ENCODE measurements at regions not wholly inside any gene's neighbourhood (a gene's known extent, or its start where the extent isn't known, plus 50 kb on each side); places are given as distances from the start of the nearest gene placed in this dataset.
"Not testable (repeated sequence)": the region's sequence is repeated elsewhere in the genome, so short reads cannot be mapped to it uniquely, and the experiment has no call there.

GRCh38 chr9:714675-715074 lies 126.8 kb upstream of the DMRT1 start:
- DNase-seq (ENCODE audit: low read depth in 2 of 2): no peak

GRCh38 chr9:715300-715699 lies 126.2 kb upstream of the DMRT1 start:
- no peak for DNase-seq (ENCODE audit: low read depth in 2 of 2)

- no peak for DNase-seq (ENCODE audit: low read depth in 2 of 2)
Observed at GRCh38 chr9:715743-716400, 125.6 kb upstream of the DMRT1 start.

GRCh38 chr9:717722-718121 lies 123.8 kb upstream of the DMRT1 start:
- DNase-seq (ENCODE audit: low read depth in 2 of 2): no peak

- no peak for DNase-seq (ENCODE audit: low read depth in 2 of 2)
Observed at GRCh38 chr9:720239-720881, 121.1 kb upstream of the DMRT1 start.

- no peak for DNase-seq (ENCODE audit: low read depth in 2 of 2)
Observed at GRCh38 chr9:722388-722980, 119.0 kb upstream of the DMRT1 start.

- not testable (repeated sequence) for DNase-seq (ENCODE audit: low read depth in 2 of 2)
Observed at GRCh38 chr9:724461-724860, 117.0 kb upstream of the DMRT1 start.

GRCh38 chr9:726005-726404 lies 115.5 kb upstream of the DMRT1 start:
- DNase-seq (ENCODE audit: low read depth in 2 of 2): no peak

- no peak for DNase-seq (ENCODE audit: low read depth in 2 of 2)
Observed at GRCh38 chr9:727767-728166, 113.7 kb upstream of the DMRT1 start.

- DNase-seq (ENCODE audit: low read depth in 2 of 2): no peak
Observed at GRCh38 chr9:728535-728934, 113.0 kb upstream of the DMRT1 start.

- no peak for DNase-seq (ENCODE audit: low read depth in 2 of 2)
Observed at GRCh38 chr9:731474-731873, 110.0 kb upstream of the DMRT1 start.

GRCh38 chr9:734831-735511 lies 106.5 kb upstream of the DMRT1 start:
- no peak for DNase-seq (ENCODE audit: low read depth in 2 of 2)

- no peak for DNase-seq (ENCODE audit: low read depth in 2 of 2)
Observed at GRCh38 chr9:737400-738120, 103.9 kb upstream of the DMRT1 start.

- no peak for DNase-seq (ENCODE audit: low read depth in 2 of 2)
Observed at GRCh38 chr9:738209-738915, 103.1 kb upstream of the DMRT1 start.

GRCh38 chr9:739362-739761 lies 102.1 kb upstream of the DMRT1 start:
- DNase-seq (ENCODE audit: low read depth in 2 of 2): no peak

- DNase-seq (ENCODE audit: low read depth in 2 of 2): no peak
Observed at GRCh38 chr9:740221-740620, 101.3 kb upstream of the DMRT1 start.

- no peak for DNase-seq (ENCODE audit: low read depth in 2 of 2)
Observed at GRCh38 chr9:742104-742503, 99.4 kb upstream of the DMRT1 start.

- no peak for DNase-seq (ENCODE audit: low read depth in 2 of 2)
Observed at GRCh38 chr9:742914-743589, 98.4 kb upstream of the DMRT1 start.

GRCh38 chr9:744046-744712 lies 97.3 kb upstream of the DMRT1 start:
- DNase-seq (ENCODE audit: low read depth in 2 of 2): no peak

GRCh38 chr9:744790-745484 lies 96.6 kb upstream of the DMRT1 start:
- DNase-seq (ENCODE audit: low read depth in 2 of 2): no peak
